ENCODE measurements at regions not wholly inside any gene's neighbourhood (a gene's known extent, or its start where the extent isn't known, plus 50 kb on each side); places are given as distances from the start of the nearest gene placed in this dataset.

DNA sequence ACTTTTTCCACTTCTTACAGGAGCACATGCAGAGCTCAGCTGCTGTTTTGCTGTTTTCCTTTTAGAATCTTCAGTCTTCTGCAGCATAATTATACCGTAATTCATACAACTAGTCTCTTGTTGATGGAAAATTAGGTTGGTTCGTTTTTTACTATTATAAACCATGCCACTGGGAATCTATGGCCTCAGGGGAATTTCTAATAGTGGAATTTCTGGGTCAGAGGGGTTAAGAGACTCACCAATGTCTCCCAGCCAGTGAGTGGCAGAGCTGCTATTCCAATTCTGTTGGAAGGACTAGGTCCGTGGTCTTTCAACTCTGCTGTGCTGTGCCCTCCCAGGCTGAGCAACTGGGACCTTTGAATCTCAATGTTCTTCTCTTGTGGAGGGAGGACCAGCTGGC lies 282.5 kb downstream of the ZSWIM6 start:
- POLR2A ChIA-PET = no interaction called here

DNA sequence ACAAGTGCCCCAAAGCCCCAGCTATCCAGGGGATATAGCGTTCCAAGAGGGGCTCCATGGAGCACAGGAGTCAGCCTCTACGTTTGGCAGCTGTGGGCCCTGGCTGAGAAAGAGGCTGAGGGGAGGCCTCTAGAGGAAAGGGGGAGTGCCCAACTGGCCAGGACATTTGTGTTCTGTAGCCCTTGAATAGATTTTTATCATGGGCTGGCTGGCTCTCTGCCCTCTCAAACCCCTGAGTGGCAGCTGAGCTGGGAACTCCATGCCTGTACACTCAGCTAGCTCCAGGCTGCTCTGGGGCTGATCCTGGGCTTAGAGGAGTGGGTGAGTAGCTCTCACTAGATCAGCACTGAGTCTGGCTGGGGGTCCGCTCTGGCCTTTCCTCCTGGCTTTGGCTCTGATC lies 285.0 kb downstream of the ZSWIM6 start:
- peaks cover 2 to 31% (median 28%) of the 10 kb centered on the region in 5 donors for H3K27me3 Mint-ChIP-seq
- no peak overlapping the region for H3K4me3 ChIP-seq (ENCODE audit: low read length)
- POLR2A ChIA-PET = no interaction called here
- H3K4me1 ChIP-seq (ENCODE audit: control insufficient read depth in 2 of 2, insufficient read depth in 2 of 2, low read length in 2 of 2) = no peaks in the 10 kb centered on the region
- peaks cover 0 to 5% (median 0%) of the 10 kb centered on the region in 11 donors for H3K9me3 Mint-ChIP-seq
- H3K4me3 Mint-ChIP-seq = no peak overlapping the region
- H3K27me3 ChIP-seq (ENCODE audit: control insufficient read depth in 2 of 2, insufficient read depth in 2 of 2, low read length in 2 of 2) = no peaks in the 10 kb centered on the region
- H3K36me3 ChIP-seq (ENCODE audit: control insufficient read depth in 2 of 3, insufficient read depth in 3 of 3, low read length in 3 of 3) = no peaks in the 10 kb centered on the region
- H3K9me3 ChIP-seq (ENCODE audit: control insufficient read depth in 2 of 3, low read length in 3 of 3) = no peaks in the 10 kb centered on the region
- DNase-seq (no peak), ATAC-seq (no peak)
- H3K4me1 Mint-ChIP-seq = no peaks in the 10 kb centered on the region
- no peaks in the 10 kb centered on the region for H3K36me3 Mint-ChIP-seq
- no peak overlapping the region for H3K27ac ChIP-seq (ENCODE audit: low read depth, low read length)
- H3K27ac Mint-ChIP-seq = no peak overlapping the region
- CTCF ChIA-PET = no interaction called here
- intact Hi-C loops (cut with micrococcal nuclease) = no loop called here

More for the DNA sequence above, 282.5 kb downstream of the ZSWIM6 start:
- intact Hi-C loops (cut with micrococcal nuclease) = no loop called here
- no peaks in the 10 kb centered on the region for H3K36me3 Mint-ChIP-seq
- peaks cover 0 to 5% (median 0%) of the 10 kb centered on the region in 11 donors for H3K9me3 Mint-ChIP-seq
- DNase-seq = no peak
- H3K4me1 ChIP-seq (ENCODE audit: control insufficient read depth in 2 of 2, insufficient read depth in 2 of 2, low read length in 2 of 2) = no peaks in the 10 kb centered on the region
- CTCF ChIA-PET = no interaction called here
- no peak overlapping the region for H3K4me3 ChIP-seq (ENCODE audit: low read length)
- no peaks in the 10 kb centered on the region for H3K27me3 ChIP-seq (ENCODE audit: control insufficient read depth in 2 of 2, insufficient read depth in 2 of 2, low read length in 2 of 2)
- H3K27ac Mint-ChIP-seq = no peak overlapping the region
- H3K4me3 Mint-ChIP-seq = no peak overlapping the region
- H3K9me3 ChIP-seq (ENCODE audit: control insufficient read depth in 2 of 3, low read length in 3 of 3) = no peaks in the 10 kb centered on the region
- H3K27me3 Mint-ChIP-seq = peaks cover 2 to 32% (median 18%) of the 10 kb centered on the region in 5 donors
- ATAC-seq = no peak
- no peaks in the 10 kb centered on the region for H3K36me3 ChIP-seq (ENCODE audit: control insufficient read depth in 2 of 3, insufficient read depth in 3 of 3, low read length in 3 of 3)
- no peak overlapping the region for H3K27ac ChIP-seq (ENCODE audit: low read depth, low read length)
- no peaks in the 10 kb centered on the region for H3K4me1 Mint-ChIP-seq

DNA sequence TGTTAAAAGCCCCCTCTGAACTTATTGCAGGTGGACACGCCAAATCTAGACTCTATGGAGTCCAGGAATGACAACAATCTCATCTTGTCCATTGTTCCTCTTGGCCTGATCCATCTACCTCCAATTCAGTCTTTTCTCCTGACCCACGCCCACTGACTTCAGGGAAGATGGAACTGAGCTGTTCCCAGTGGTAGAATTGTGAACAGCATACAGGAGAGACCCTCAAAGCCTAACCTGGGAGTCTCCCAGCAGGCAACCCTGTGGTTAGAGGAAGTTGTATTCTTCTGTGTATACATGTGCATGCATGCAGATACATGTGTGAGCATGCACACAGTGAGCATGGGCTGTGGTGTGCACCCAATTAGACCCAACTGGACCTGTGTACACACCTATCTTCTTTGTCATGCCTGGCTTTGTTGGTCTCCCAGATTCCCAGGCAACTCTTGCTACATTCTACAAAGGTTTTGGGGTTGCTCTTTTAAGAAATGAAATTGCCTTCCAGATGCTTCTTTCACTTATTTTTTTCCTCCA lies 286.0 kb downstream of the ZSWIM6 start:
- Mint-ChIP-seq H3K4me3 (no peak overlapping the region), H3K9me3 (peaks cover 0 to 5% (median 0%) of the 10 kb centered on the region in 11 donors), H3K4me1 (no peaks in the 10 kb centered on the region), H3K27me3 (peaks cover 4 to 32% (median 29%) of the 10 kb centered on the region in 5 donors), H3K36me3 (no peaks in the 10 kb centered on the region), H3K27ac (no peak overlapping the region)
- Histone ChIP-seq H3K27me3 (ENCODE audit: control insufficient read depth in 2 of 2, insufficient read depth in 2 of 2, low read length in 2 of 2) (no peaks in the 10 kb centered on the region), H3K9me3 (ENCODE audit: control insufficient read depth in 2 of 3, low read length in 3 of 3) (no peaks in the 10 kb centered on the region), H3K36me3 (ENCODE audit: control insufficient read depth in 2 of 3, insufficient read depth in 3 of 3, low read length in 3 of 3) (no peaks in the 10 kb centered on the region), H3K4me1 (ENCODE audit: control insufficient read depth in 2 of 2, insufficient read depth in 2 of 2, low read length in 2 of 2) (no peaks in the 10 kb centered on the region), H3K4me3 (ENCODE audit: low read length) (no peak overlapping the region), H3K27ac (ENCODE audit: low read depth, low read length) (no peak overlapping the region)
- CTCF ChIA-PET = interaction anchor here (0.8 kb wide), 1 partner anchor 39 kb away, joined by 3 read pairs; no protein-coding TSS in a partner anchor
- ATAC-seq (no peak), DNase-seq (no peak)
- POLR2A ChIA-PET = no interaction called here
- intact Hi-C loops (cut with micrococcal nuclease) = no loop called here

DNA sequence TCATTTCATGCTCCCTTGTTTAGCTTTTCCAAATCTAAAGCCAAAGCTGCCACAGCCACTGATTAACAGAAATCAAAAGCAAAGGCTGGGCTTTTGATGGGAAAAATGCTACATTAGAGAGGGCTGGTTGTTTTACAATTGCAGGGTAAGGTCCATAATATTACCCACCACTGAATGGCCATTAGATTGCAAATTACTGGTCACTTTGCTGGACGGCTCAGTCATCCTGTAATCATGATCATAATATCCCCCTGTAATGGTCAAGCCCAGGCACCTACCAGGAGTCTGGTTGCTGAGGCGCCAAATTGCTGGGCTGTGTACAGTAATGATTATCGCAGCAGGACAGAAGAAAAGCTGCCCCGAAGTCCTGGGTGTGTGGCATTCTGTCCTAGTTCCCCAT lies 286.5 kb downstream of the ZSWIM6 start:
- H3K4me1 ChIP-seq (ENCODE audit: control insufficient read depth in 2 of 2, insufficient read depth in 2 of 2, low read length in 2 of 2) = no peaks in the 10 kb centered on the region
- Mint-ChIP-seq H3K27ac (no peak overlapping the region), H3K9me3 (peaks cover 0 to 5% (median 0%) of the 10 kb centered on the region in 11 donors), H3K4me3 (no peak overlapping the region), H3K36me3 (no peaks in the 10 kb centered on the region), H3K27me3 (peaks cover 5 to 33% (median 28%) of the 10 kb centered on the region in 5 donors), H3K4me1 (no peaks in the 10 kb centered on the region)
- DNase-seq = no peak
- H3K27ac ChIP-seq (ENCODE audit: low read depth, low read length) = no peak overlapping the region
- ChIA-PET CTCF (interaction anchor here (0.8 kb wide), 1 partner anchor 39 kb away, joined by 3 read pairs; no protein-coding TSS in a partner anchor), POLR2A (no interaction called here)
- ATAC-seq = no peak
- H3K9me3 ChIP-seq (ENCODE audit: control insufficient read depth in 2 of 3, low read length in 3 of 3) = no peaks in the 10 kb centered on the region
- no peaks in the 10 kb centered on the region for H3K36me3 ChIP-seq (ENCODE audit: control insufficient read depth in 2 of 3, insufficient read depth in 3 of 3, low read length in 3 of 3)
- no peaks in the 10 kb centered on the region for H3K27me3 ChIP-seq (ENCODE audit: control insufficient read depth in 2 of 2, insufficient read depth in 2 of 2, low read length in 2 of 2)
- no peak overlapping the region for H3K4me3 ChIP-seq (ENCODE audit: low read length)
- intact Hi-C loops (cut with micrococcal nuclease) = no loop called here

- DNase-seq (no peak), ATAC-seq (no peak)
- POLR2A ChIA-PET = no interaction called here
- H3K27ac ChIP-seq (ENCODE audit: low read depth, low read length) = no peak overlapping the region
- Mint-ChIP-seq H3K9me3 (peaks cover 0 to 5% (median 0%) of the 10 kb centered on the region in 11 donors), H3K36me3 (no peaks in the 10 kb centered on the region), H3K4me3 (no peak overlapping the region), H3K27ac (no peak overlapping the region), H3K4me1 (no peaks in the 10 kb centered on the region), H3K27me3 (peaks cover 9 to 32% (median 29%) of the 10 kb centered on the region in 5 donors)
- CTCF ChIA-PET = interaction anchor here (0.6 kb wide), 1 partner anchor 416 kb away, joined by 3 read pairs; no protein-coding TSS in a partner anchor
- no peaks in the 10 kb centered on the region for H3K27me3 ChIP-seq (ENCODE audit: control insufficient read depth in 2 of 2, insufficient read depth in 2 of 2, low read length in 2 of 2)
- no peaks in the 10 kb centered on the region for H3K9me3 ChIP-seq (ENCODE audit: control insufficient read depth in 2 of 3, low read length in 3 of 3)
- no peaks in the 10 kb centered on the region for H3K4me1 ChIP-seq (ENCODE audit: control insufficient read depth in 2 of 2, insufficient read depth in 2 of 2, low read length in 2 of 2)
- no peaks in the 10 kb centered on the region for H3K36me3 ChIP-seq (ENCODE audit: control insufficient read depth in 2 of 3, insufficient read depth in 3 of 3, low read length in 3 of 3)
- intact Hi-C loops (cut with micrococcal nuclease) = no loop called here
- H3K4me3 ChIP-seq (ENCODE audit: low read length) = no peak overlapping the region
Measured at GRCh38 chr5:61619289-61619688, 287.2 kb downstream of the ZSWIM6 start.

- Histone ChIP-seq H3K27me3 (ENCODE audit: control insufficient read depth in 2 of 2, insufficient read depth in 2 of 2, low read length in 2 of 2) (no peaks in the 10 kb centered on the region), H3K4me1 (ENCODE audit: control insufficient read depth in 2 of 2, insufficient read depth in 2 of 2, low read length in 2 of 2) (no peaks in the 10 kb centered on the region), H3K27ac (ENCODE audit: low read depth, low read length) (no peak overlapping the region), H3K36me3 (ENCODE audit: control insufficient read depth in 2 of 3, insufficient read depth in 3 of 3, low read length in 3 of 3) (no peaks in the 10 kb centered on the region), H3K4me3 (ENCODE audit: low read length) (no peak overlapping the region), H3K9me3 (ENCODE audit: control insufficient read depth in 2 of 3, low read length in 3 of 3) (no peaks in the 10 kb centered on the region)
- CTCF ChIA-PET = interaction anchor here (0.6 kb wide), 1 partner anchor 417 kb away, joined by 3 read pairs; no protein-coding TSS in a partner anchor
- intact Hi-C loops (cut with micrococcal nuclease) = no loop called here
- Mint-ChIP-seq H3K27ac (no peak overlapping the region), H3K36me3 (no peaks in the 10 kb centered on the region), H3K9me3 (peaks cover 0 to 5% (median 0%) of the 10 kb centered on the region in 11 donors), H3K4me1 (peaks cover 0 to 3% (median 2%) of the 10 kb centered on the region in 7 donors), H3K4me3 (no peak overlapping the region), H3K27me3 (peaks cover 16 to 38% (median 33%) of the 10 kb centered on the region in 5 donors)
- ATAC-seq (no peak), DNase-seq (no peak)
- POLR2A ChIA-PET = no interaction called here
Measured at GRCh38 chr5:61619777-61620518, 287.9 kb downstream of the ZSWIM6 start.

Data from naive thymus-derived CD4-positive, alpha-beta T cell (primary cell).